Muscle of arm (tissue), 1 donor: ENCODE measurements at regions not wholly inside any gene's neighbourhood (a gene's known extent, or its start where the extent isn't known, plus 50 kb on each side); places are given as distances from the start of the nearest gene placed in this dataset.

Source experiments
- DNase-seq: peaks from one replicate; pipeline ENCODE4 v3.0.0-alpha.2; 2013

- DNase-seq: no peak
Observed at GRCh38 chr20:20992686-20993360, 113.3 kb downstream of the LINC00237 start.

- no peak for DNase-seq
Observed at GRCh38 chr20:20992277-20992676, 113.9 kb downstream of the LINC00237 start.

GRCh38 chr20:20989081-20989480 is 117.1 kb downstream of the LINC00237 start:
- no peak for DNase-seq

GRCh38 chr20:20979934-20980333 is 126.2 kb downstream of the LINC00237 start:
- no peak for DNase-seq

- no peak for DNase-seq
Observed at GRCh38 chr20:20977786-20978185, 128.4 kb downstream of the LINC00237 start.

GRCh38 chr20:20972490-20972889 is 133.7 kb downstream of the LINC00237 start:
- DNase-seq: no peak

- DNase-seq: no peak
Observed at GRCh38 chr20:20971810-20972209, 134.3 kb downstream of the LINC00237 start.

GRCh38 chr20:20970841-20971240 is 135.3 kb downstream of the LINC00237 start:
- DNase-seq: no peak

- no peak for DNase-seq
Observed at GRCh38 chr20:20969701-20970280, 136.4 kb downstream of the LINC00237 start.

- no peak for DNase-seq
Observed at GRCh38 chr20:20967564-20968184, 138.5 kb downstream of the LINC00237 start.

- DNase-seq: no peak
Observed at GRCh38 chr20:20966171-20966570, 140.0 kb downstream of the LINC00237 start.

GRCh38 chr20:20959031-20959755 is 147.0 kb downstream of the LINC00237 start:
- DNase-seq: no peak

- DNase-seq: no peak
Observed at GRCh38 chr20:20956513-20956931, 149.6 kb downstream of the LINC00237 start.

- no peak for DNase-seq
Observed at GRCh38 chr20:20955892-20956291, 150.3 kb downstream of the LINC00237 start.

- DNase-seq: peak; percentile 22
Observed at GRCh38 chr20:20953738-20954618, 152.2 kb downstream of the LINC00237 start.

- DNase-seq: no peak
Observed at GRCh38 chr20:20950620-20951019, 155.5 kb downstream of the LINC00237 start.

- DNase-seq: no peak
Observed at GRCh38 chr20:20946122-20946759, 159.9 kb downstream of the LINC00237 start.

- DNase-seq: no peak
Observed at GRCh38 chr20:20941468-20941889, 164.7 kb downstream of the LINC00237 start.

- no peak for DNase-seq
Observed at GRCh38 chr20:20939006-20939405, 167.2 kb downstream of the LINC00237 start.

GRCh38 chr20:20938599-20938998 is 167.6 kb downstream of the LINC00237 start:
- no peak for DNase-seq

GRCh38 chr20:20938131-20938530 is 168.0 kb downstream of the LINC00237 start:
- no peak for DNase-seq
